ENCODE measurements at regions not wholly inside any gene's neighbourhood (a gene's known extent, or its start where the extent isn't known, plus 50 kb on each side); places are given as distances from the start of the nearest gene placed in this dataset.

DNA sequence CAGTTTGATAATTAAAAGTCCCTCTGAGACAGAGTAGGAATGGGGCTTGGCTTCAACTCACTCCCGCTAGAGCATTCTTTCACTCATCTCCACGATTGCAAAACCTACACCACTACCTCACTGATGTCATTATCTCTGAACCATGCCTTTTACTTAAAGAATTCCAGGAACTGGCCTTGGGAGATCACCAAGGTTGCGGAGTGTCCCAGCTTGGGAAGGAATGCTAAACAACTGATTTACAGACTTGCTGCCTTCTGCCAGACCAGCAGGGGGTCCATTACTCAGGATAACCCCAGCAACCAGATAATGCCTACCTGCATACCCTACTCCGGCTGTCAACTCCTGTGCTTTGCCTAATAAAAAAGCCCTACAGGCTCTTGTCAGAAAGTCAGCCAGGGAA is 102.2 kb upstream of the RALGAPA2 start (continued):
- TF ChIP-seq ZNF57 (CRISPR knock-in tag; IDR thresholded peaks at IDR 0.05) (no peak), TEAD4 (IDR thresholded peaks at IDR 0.05; ENCODE audit: low read length) (no peak), TEAD4 (CRISPR knock-in tag; IDR thresholded peaks at IDR 0.05; ENCODE audit: borderline replicate concordance) (no peak), TCF3 (CRISPR knock-in tag; IDR thresholded peaks at IDR 0.05) (no peak), ZNF347 (CRISPR knock-in tag; IDR thresholded peaks at IDR 0.05; ENCODE audit: low read depth) (no peak), HLTF (IDR thresholded peaks at IDR 0.05) (no peak), PCBP2 (IDR thresholded peaks at IDR 0.05; ENCODE audit: low read depth, low read length, poor library complexity, severe bottlenecking) (no peak), RUNX1 (IDR thresholded peaks at IDR 0.05; ENCODE audit: low read depth) (no peak), IRF2 (CRISPR knock-in tag; IDR thresholded peaks at IDR 0.05) (no peak), RNF2 (IDR thresholded peaks at IDR 0.05) (no peak), ZNF764 (CRISPR knock-in tag; IDR thresholded peaks at IDR 0.05; ENCODE audit: low read depth) (no peak), ZEB2 (IDR thresholded peaks at IDR 0.05) (no peak), NR2C1 (IDR thresholded peaks at IDR 0.05) (no peak), NR2C1 (tag; IDR thresholded peaks at IDR 0.05) (no peak)

DNA sequence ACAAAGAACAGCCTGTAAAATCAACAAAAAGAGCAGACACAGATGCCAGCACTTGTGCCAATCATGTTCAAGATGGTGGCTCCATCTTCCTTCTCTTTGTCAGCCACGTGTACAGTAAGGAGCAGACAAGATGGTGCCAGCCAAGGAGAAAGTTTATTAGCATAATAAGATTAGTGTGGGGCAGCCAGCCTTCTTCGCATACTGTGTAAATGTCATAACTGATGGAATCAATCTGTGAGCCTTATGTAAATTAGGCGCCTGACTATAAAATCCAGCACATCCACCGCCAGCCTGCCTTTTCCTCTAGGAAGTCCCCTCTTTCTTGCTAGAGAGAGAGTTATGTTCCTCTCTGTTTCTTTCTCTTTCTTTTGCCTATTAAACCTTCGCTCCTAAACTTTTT is 99.7 kb upstream of the RALGAPA2 start:
- TF ChIP-seq ZNF77 (CRISPR knock-in tag; IDR thresholded peaks at IDR 0.05) (no peak), ZNF561 (CRISPR knock-in tag; conservative IDR thresholded peaks at IDR 0.05) (no peak), ADNP (tag; IDR thresholded peaks at IDR 0.05) (no peak), GATAD2A (IDR thresholded peaks at IDR 0.05) (no peak), PHTF2 (CRISPR knock-in tag; IDR thresholded peaks at IDR 0.05) (no peak)
- TF ChIP-seq, protein P1, sequence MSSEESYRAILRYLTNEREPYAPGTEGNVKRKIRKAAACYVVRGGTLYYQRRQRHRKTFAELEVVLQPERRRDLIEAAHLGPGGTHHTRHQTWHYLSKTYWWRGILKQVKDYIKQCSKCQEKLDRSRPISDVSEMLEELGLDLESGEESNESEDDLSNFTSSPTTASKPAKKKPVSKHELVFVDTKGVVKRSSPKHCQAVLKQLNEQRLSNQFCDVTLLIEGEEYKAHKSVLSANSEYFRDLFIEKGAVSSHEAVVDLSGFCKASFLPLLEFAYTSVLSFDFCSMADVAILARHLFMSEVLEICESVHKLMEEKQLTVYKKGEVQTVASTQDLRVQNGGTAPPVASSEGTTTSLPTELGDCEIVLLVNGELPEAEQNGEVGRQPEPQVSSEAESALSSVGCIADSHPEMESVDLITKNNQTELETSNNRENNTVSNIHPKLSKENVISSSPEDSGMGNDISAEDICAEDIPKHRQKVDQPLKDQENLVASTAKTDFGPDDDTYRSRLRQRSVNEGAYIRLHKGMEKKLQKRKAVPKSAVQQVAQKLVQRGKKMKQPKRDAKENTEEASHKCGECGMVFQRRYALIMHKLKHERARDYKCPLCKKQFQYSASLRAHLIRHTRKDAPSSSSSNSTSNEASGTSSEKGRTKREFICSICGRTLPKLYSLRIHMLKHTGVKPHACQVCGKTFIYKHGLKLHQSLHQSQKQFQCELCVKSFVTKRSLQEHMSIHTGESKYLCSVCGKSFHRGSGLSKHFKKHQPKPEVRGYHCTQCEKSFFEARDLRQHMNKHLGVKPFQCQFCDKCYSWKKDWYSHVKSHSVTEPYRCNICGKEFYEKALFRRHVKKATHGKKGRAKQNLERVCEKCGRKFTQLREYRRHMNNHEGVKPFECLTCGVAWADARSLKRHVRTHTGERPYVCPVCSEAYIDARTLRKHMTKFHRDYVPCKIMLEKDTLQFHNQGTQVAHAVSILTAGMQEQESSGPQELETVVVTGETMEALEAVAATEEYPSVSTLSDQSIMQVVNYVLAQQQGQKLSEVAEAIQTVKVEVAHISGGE (CRISPR knock-in tag; IDR thresholded peaks at IDR 0.05), result no peak
- TF ChIP-seq, protein P2, sequence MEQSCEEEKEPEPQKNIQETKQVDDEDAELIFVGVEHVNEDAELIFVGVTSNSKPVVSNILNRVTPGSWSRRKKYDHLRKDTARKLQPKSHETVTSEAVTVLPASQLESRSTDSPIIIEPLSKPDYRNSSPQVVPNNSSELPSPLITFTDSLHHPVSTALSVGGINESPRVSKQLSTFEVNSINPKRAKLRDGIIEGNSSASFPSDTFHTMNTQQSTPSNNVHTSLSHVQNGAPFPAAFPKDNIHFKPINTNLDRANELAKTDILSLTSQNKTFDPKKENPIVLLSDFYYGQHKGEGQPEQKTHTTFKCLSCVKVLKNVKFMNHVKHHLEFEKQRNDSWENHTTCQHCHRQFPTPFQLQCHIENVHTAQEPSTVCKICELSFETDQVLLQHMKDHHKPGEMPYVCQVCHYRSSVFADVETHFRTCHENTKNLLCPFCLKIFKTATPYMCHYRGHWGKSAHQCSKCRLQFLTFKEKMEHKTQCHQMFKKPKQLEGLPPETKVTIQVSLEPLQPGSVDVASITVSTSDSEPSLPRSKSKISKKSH (CRISPR knock-in tag; IDR thresholded peaks at IDR 0.05), result no peak
- intact Hi-C loops (cut with micrococcal nuclease), result no loop called here
- H3K4me2 ChIP-seq (ENCODE audit: insufficient read depth, low read length), result no peak overlapping the region
- POLR2A ChIA-PET, result no interaction called here
- no peak overlapping the region for H3K9ac ChIP-seq (ENCODE audit: insufficient read depth in 1 of 2, low read depth in 2 of 2, low read length in 2 of 2)
- in situ Hi-C loops (cut with MboI), result loop anchor here (25.0 kb wide), 1 partner anchor 725 kb away; no protein-coding TSS in a partner anchor
- no peak overlapping the region for H3K27ac ChIP-seq (ENCODE audit: extremely low read depth, low read depth, low read length)
- H3K36me3 ChIP-seq (ENCODE audit: control insufficient read depth, insufficient read depth, low read length), result no peaks in the 10 kb centered on the region
- no peaks in the 10 kb centered on the region for H3K4me1 ChIP-seq (replicated peaks in 1 of 2; ENCODE audit: control insufficient read depth in 2 of 2, insufficient read depth in 2 of 2, low read length in 2 of 2)
- no peak for FAIRE-seq
- H3K9me3 ChIP-seq (replicated peaks; ENCODE audit: control insufficient read depth, insufficient read depth, low read depth, low read length), result no peaks in the 10 kb centered on the region
- no peaks in the 10 kb centered on the region for H3K79me2 ChIP-seq (ENCODE audit: control insufficient read depth, insufficient read depth, low read length)
- WGBS (ENCODE audit: insufficient coverage, low coverage, missing lambda C conversion rate), result 0% methylated on average over 5 of the region's 5 CpGs
- no peak overlapping the region for H3K4me3 ChIP-seq
- H4K20me1 ChIP-seq (replicated peaks; ENCODE audit: control insufficient read depth, insufficient read depth, low read length), result no peaks in the 10 kb centered on the region
- H3K27me3 ChIP-seq (ENCODE audit: control insufficient read depth in 2 of 2, insufficient read depth in 2 of 2, low read length in 2 of 2), result no peaks in the 10 kb centered on the region
- no peaks in the 10 kb centered on the region for H3K9me1 ChIP-seq (ENCODE audit: control insufficient read depth, insufficient read depth, low read length)
- no peak overlapping the region for H2AFZ ChIP-seq (ENCODE audit: low read depth, low read length)
- no TSS peak for BruUV-seq (replicated peaks)
- ATAC-seq, result no peak
- no peak for DNase-seq (ENCODE audit: extremely low read depth in 1 of 4, low spot score in 3 of 4)
- CTCF ChIA-PET (ENCODE audit: low intra/inter-chr PET ratio), result no interaction called here

Data from K562 (cell line).